HG03565 (cell line): ENCODE measurements at regions not wholly inside any gene's neighbourhood (a gene's known extent, or its start where the extent isn't known, plus 50 kb on each side); places are given as distances from the start of the nearest gene placed in this dataset.
"Not testable (repeated sequence)": the region's sequence is repeated elsewhere in the genome, so short reads cannot be mapped to it uniquely, and the experiment has no call there.

Source experiments
- ATAC-seq: cut with Tn5 transposase; IDR thresholded peaks from one replicate; pipeline ENCODE4 v1.9.1; 2021; ENCODE audit warnings: mild to moderate bottlenecking, moderate library complexity; ENCODE audit not compliant: unreplicated experiment

GRCh38 chr5:91244380-91245073 lies 138.6 kb downstream of the ARRDC3 start:
- no peak for ATAC-seq

- ATAC-seq = no peak
Observed at GRCh38 chr5:91243852-91244251, 139.3 kb downstream of the ARRDC3 start.

GRCh38 chr5:91243286-91243685 lies 139.8 kb downstream of the ARRDC3 start:
- ATAC-seq = no peak

GRCh38 chr5:91241460-91241859 lies 141.7 kb downstream of the ARRDC3 start:
- ATAC-seq = not testable (repeated sequence)

- ATAC-seq = no peak
Observed at GRCh38 chr5:91240175-91240574, 142.9 kb downstream of the ARRDC3 start.

DNA sequence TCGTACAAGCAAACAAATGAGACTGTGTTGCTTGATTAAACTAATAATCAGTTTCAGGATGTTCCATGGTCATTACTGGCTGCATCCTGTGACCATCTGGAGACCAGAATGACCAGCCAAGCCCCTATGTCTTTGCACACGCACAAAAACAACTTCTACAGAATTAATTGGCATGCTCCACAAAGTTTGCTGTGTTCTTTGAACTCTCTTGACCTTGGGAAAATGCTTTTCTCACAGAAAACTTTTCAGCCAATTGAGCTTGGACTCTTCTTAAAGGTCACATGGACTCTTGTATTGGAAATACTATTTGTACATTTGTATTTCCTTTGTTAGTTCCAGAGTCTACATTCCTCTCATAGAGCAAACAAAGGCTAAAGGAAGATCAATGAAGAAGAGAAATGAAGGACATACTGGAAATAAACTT lies 147.8 kb downstream of the ARRDC3 start:
- no peak for ATAC-seq

- ATAC-seq = no peak
Observed at GRCh38 chr5:91232523-91232922, 150.6 kb downstream of the ARRDC3 start.

- no peak for ATAC-seq
Observed at GRCh38 chr5:91229031-91229727, 153.9 kb downstream of the ARRDC3 start.

DNA sequence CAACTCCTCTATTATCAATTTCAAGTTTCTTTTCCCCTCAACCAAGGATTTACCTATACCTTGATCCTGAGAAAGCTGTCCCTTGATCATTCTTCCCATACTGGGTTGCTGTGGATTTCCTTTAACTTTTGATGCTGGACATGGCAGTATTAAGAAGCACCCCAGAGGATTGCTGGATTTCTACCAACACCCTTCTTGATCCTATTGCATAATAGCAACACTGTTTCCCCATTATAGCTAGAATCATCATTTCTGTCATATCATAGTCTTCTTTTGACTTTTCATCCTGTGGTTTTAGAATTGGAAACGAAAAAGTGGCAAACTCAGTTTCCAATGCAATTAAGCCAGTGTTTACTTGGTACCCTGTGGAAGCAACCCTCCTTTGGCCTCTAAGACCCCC lies 154.9 kb downstream of the ARRDC3 start:
- ATAC-seq = no peak

DNA sequence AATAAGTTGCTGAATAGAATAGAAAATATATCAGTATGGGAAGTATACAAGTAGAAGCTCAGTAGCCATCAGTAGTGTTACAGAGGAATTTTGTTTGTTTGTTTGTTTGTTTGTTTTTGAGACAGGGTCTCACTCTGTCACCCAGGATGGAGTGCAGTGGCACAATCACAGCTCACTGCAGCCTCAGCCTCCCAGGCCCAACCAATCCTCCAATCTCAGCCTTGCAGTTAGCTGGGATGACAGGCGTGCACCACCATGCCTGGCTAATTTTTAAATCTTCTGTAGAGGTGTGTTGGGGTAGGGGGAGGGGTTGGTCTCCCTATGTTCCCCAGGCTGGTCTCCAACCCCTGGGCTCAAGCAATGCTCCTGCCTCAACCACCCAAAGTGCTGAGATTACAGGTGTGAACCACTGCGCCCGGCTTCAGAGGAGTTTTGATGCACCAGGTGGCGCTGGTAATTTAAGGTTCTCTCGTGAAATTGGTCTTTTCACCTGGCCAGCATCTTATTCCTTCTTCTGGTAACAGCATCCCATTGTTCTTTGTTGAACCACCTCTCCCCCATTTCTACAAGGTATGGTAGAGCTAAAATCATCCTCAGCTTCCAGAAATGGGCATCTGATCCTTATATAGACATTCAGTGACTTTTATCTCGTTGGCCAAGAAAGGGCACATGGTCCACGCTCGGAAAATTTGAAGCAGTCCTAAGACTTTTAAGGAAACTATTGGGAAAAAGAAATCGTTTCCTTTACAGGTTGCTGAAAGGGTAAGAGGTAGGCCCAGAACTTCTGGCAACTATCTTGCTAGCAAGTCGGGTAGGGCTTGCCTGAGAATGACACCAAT lies 157.1 kb downstream of the ARRDC3 start:
- no peak for ATAC-seq

DNA sequence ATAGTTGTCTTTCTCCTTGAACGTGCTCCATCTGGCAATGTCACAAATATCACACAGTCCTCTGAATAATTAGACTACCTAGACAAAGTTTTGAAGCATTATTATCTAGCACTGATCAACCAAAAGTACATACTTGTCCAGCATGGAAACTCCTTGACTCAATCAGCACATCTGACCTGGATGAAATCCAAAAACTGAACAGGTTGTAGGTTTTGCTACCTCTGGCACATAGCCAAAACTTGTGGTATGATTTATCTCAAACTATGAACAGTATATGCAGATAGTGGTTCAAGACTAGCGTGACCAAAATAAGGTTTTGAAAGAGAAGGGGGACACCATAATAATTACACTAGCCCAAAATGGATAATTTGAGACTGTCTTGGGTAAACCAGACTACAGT lies 158.1 kb downstream of the ARRDC3 start:
- no peak for ATAC-seq

DNA sequence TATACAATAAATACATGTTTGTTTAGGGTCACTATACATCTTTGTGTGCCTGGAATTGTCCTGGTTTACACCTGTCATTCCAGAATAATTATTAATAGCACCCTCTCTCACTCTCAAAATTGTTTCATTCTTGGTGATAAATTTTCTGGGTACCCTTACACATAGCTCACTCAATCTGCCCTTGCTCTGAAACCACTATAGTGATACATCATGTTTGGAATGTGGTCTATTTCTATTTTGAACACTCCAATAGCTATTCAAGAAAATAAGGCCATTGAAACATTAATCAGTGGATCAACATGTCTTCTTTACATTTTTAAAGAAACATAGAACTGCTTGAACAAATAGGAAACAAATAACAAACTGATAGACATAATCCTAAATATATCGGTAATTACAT lies 158.7 kb downstream of the ARRDC3 start:
- no peak for ATAC-seq

- ATAC-seq = no peak
Observed at GRCh38 chr5:91223886-91224285, 159.2 kb downstream of the ARRDC3 start.

DNA sequence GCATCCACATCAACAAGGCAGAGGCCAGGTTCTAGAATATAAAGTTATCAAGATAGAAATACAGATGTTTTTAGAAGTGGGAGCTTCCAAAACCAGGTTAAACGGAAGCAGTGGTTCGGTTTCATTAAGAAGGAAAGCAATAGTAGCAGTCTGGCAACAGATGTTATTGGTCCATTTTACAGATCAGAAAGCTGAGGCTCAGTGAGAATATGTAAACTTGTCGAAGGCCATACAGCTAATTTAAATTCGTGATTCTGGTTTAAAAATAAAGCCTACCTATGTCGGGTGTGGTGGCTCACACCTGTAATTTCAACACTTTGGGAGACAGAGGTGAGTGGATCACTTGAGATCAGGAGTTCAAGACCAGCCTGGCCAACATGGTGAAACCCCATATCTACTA lies 160.6 kb downstream of the ARRDC3 start:
- no peak for ATAC-seq

- no peak for ATAC-seq
Observed at GRCh38 chr5:91221917-91222316, 161.2 kb downstream of the ARRDC3 start.

DNA sequence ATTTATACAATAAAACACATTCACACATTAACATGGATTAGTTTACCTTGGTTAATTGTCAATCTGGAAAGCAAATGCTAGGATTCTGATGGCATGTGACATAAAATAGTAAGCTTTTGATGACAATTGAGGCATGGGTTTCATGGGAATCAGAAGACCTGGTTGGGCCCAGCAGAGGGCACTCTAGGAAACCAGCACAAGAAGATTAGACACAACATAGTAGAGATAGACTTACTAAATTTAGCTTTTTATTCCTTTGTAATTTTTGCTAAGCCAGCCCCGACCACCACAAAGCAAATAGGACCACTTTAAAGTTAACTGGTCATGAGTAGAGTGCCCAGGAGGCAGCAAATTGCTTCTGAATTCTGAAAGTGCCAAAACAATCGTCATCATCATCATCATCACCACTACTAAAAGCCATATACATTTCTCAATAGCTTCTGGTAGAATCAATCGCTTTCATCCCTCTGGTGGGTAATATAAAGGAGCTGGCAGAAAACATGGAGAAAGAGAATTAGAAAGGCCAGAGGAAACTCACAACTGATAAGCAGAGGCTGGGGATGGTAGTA lies 163.2 kb downstream of the ARRDC3 start:
- no peak for ATAC-seq

- ATAC-seq = no peak
Observed at GRCh38 chr5:91219091-91219802, 163.9 kb downstream of the ARRDC3 start.

DNA sequence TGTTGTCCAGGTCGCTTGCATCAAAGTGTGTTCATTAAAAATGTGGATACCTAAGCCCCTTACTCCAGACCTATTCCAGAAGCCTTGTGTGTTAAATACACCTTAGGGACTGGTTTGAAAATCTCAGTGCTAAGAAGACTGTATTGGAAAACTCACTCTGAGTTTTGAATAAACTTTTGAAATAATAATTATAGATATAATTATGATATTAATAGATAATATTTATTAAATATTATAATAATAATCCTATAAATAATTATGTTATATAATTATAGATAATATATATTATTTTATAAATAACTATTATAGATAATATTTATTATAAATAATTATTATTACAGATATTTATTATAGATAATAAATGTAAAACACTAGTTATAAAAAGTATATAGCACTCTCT lies 165.3 kb downstream of the ARRDC3 start:
- ATAC-seq = no peak

DNA sequence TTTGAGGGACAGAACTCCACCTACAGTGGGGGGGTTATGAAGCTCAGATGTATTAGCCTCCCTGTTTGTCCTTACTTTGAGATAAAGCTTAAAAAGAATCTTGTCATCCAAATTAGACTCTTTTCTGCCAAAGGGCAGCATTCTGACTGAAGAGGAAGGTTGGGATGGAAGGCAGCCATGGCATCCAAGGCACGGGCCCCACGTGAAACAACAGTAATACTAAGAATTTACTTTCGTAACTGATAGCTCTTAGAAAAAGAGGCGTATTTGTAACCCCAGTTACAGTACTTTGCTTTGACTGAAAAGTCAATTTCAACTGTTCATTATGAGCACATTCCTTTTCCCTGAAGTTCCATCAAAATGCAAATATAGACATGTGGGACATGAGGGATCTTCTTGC lies 168.5 kb downstream of the ARRDC3 start:
- no peak for ATAC-seq
